GM10266 (cell line): ENCODE measurements at regions not wholly inside any gene's neighbourhood (a gene's known extent, or its start where the extent isn't known, plus 50 kb on each side); places are given as distances from the start of the nearest gene placed in this dataset.
"Not testable (repeated sequence)": the region's sequence is repeated elsewhere in the genome, so short reads cannot be mapped to it uniquely, and the experiment has no call there.

Experiments used
- DNase-seq: peaks from one replicate; pipeline ENCODE4 v3.0.0; 2012; ENCODE audit errors: extremely low spot score
- TF ChIP-seq, protein P1 (sequence below): IDR thresholded peaks from 2 replicates; pipeline ENCODE4 v1.5.1; 2012; ENCODE audit warnings: mild to moderate bottlenecking, low read depth; ENCODE audit not compliant: control insufficient read depth, insufficient read depth; ENCODE audit errors: missing control alignments

GRCh38 chr10:30534465-30535144, 94.9 kb downstream of the LYZL2 start:
- TF ChIP-seq, protein P1, sequence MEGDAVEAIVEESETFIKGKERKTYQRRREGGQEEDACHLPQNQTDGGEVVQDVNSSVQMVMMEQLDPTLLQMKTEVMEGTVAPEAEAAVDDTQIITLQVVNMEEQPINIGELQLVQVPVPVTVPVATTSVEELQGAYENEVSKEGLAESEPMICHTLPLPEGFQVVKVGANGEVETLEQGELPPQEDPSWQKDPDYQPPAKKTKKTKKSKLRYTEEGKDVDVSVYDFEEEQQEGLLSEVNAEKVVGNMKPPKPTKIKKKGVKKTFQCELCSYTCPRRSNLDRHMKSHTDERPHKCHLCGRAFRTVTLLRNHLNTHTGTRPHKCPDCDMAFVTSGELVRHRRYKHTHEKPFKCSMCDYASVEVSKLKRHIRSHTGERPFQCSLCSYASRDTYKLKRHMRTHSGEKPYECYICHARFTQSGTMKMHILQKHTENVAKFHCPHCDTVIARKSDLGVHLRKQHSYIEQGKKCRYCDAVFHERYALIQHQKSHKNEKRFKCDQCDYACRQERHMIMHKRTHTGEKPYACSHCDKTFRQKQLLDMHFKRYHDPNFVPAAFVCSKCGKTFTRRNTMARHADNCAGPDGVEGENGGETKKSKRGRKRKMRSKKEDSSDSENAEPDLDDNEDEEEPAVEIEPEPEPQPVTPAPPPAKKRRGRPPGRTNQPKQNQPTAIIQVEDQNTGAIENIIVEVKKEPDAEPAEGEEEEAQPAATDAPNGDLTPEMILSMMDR, result peak; percentile 91
- peak; percentile 63 for DNase-seq

DNA sequence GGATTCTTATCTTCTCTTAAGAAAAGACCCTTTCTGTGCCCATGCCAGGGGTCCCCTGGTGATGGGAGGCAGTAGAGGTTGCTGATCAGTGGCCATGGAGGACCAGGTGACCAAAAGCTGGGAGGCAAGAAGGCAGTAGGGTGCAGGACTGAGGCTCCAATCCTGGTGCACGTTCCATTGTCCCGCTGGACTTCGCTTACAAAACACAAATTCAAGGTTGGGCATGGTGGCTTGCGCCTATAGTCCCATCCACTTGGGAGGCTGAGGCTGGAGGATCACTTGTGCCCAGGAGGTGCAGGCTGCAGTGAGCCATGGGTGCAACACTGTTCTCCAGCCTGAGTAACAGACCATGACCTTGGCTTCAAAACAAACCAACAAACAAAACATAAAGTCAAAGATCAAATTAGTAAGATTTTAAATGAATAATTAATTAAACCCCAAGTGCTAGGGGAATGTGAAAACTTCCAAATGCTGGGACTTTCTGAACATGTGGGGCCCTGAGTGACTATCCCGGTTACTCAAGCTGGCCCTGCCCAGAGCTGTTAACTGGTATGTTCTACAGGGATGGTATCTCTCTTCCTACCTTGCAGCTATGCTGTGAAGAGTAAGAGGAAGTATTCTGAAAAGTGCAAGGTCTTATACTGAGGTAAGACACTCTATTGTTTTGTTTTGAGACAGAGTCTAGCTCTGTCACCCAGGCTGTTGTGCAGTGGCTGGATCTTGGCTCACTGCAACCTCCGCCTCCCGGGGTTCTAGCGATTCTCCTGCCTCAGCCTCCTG, 97.6 kb downstream of the LYZL2 start:
- DNase-seq, result no peak
- TF ChIP-seq, protein P1, result no peak

DNA sequence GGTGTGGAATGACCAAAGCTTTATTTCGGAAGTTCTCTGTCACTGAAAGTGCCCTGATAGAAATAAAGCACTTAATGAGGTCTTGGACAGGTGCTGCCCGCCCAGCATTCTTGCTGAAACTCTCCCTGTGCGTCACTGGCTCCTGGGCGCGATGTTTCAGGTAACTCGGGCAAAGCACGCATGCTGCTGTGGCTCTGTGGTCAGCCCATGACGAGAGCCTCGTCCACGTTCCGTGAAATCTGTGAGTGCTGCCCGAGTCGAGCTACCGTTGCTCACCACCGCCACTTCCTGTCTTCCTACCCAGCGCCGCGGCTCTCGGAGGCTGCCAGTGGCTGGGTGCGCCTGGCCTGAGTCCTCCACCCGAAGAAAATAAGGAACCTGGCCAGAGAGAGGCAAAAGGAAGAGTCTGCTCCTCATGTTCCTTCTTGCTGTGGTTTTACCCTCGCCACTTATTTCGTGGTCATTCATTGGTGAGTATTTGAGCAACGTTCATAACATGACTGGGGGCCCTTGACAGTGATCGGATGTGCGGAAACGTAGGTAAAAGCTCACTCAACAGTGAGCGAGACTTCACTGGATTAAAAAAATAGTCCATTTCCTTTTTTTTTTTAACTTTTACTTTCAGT, 95.5 kb downstream of the MAP3K8 start:
- peak; percentile 43 for DNase-seq
- TF ChIP-seq, protein P1, result no peak

GRCh38 chr10:30528429-30528786, 94.4 kb downstream of the MAP3K8 start:
- TF ChIP-seq, protein P1, result no peak
- DNase-seq, result no peak

DNA sequence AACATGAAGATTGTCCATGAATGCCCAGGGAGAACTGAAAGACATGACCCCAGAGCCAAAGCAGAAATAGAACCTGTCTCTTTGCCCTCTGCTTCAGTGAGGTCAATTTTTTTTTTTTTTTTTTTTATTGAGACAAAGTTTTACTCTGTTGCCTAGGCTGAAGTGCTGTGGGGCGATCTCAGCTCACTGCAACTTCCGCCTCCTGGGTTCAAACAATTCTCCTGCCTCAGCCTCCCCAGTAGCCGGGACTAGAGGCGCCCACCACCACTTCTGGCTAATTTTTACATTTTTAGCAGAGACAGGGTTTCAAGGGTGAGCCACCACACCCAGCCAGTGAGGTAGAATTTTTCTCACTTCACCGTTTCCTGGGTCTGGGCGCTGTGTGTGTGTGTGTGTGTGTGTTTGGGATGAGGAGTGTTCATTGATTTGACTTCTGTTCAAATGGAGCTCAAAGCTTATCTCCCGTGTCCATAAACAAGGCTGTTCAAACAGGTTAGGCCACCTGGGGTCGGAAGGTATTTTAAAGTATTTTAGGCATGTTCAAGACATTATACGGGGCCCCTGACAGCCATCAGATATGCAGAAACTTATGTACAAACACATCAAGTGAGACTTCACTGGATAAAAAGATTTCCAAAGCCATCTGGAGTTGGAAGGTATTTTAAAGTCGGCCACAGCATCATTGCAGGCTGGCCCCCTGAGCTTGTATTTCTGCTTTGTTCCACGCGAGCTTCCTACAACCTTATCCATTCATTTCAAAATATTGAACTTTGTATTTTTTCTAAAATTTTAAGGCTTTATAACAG, 93.8 kb downstream of the MAP3K8 start:
- TF ChIP-seq, protein P1, result no peak
- DNase-seq, result no peak

- not testable (repeated sequence) for DNase-seq
Observed at GRCh38 chr10:30522661-30523078, 88.7 kb downstream of the MAP3K8 start.

DNA sequence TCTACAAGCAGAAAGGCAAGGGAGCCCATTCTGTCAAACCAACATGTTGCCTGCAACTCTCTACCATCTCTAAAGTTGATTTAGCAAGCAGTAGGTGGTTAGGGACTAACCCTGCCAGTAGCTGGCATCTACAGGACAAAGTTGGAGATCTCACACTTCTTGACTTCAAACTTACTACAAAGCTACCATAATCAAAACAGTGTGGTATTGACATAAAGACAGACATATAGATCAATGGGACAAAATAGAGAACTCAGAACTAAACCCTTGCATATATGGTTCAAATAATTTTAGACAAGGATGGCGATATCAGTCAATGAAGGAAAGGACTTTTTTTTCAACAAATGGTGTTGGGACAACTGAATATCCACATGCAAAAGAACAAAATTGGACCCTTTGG, 84.9 kb downstream of the MAP3K8 start:
- TF ChIP-seq, protein P1, result no peak

More for the DNA sequence above, 84.9 kb downstream of the MAP3K8 start:
- no peak for DNase-seq
